ENCODE measurements at regions not wholly inside any gene's neighbourhood (a gene's known extent, or its start where the extent isn't known, plus 50 kb on each side); places are given as distances from the start of the nearest gene placed in this dataset.
"Not testable (repeated sequence)": the region's sequence is repeated elsewhere in the genome, so short reads cannot be mapped to it uniquely, and the experiment has no call there.

- TF ChIP-seq EP300 (IDR thresholded peaks at IDR 0.05) = no peak
- H3K27me3 ChIP-seq = no peaks in the 10 kb centered on the region
- DNase-seq (ENCODE audit: low spot score in 2 of 2) = no peak
- H3K27ac ChIP-seq = no peak overlapping the region
- no peaks in the 10 kb centered on the region for H3K36me3 ChIP-seq
- H3K4me1 ChIP-seq = no peaks in the 10 kb centered on the region
- H3K9me3 ChIP-seq = peaks cover 0 to 8% (median 3%) of the 10 kb centered on the region in 4 donors
- H3K4me3 ChIP-seq = no peak overlapping the region
Measured at GRCh38 chr2:101583861-101584260, 108.9 kb upstream of the RFX8 start.

GRCh38 chr2:101581675-101582299, 106.9 kb upstream of the RFX8 start:
- Histone ChIP-seq H3K27ac (no peak overlapping the region), H3K27me3 (no peaks in the 10 kb centered on the region), H3K4me1 (peaks cover 0 to 4% (median 0%) of the 10 kb centered on the region in 4 donors), H3K9me3 (peaks cover 0 to 7% (median 2%) of the 10 kb centered on the region in 4 donors), H3K4me3 (no peak overlapping the region), H3K36me3 (no peaks in the 10 kb centered on the region)
- no peak for TF ChIP-seq EP300 (IDR thresholded peaks at IDR 0.05)
- no peak for TF ChIP-seq CTCF (IDR thresholded peaks at IDR 0.05)
- TF ChIP-seq POLR2A (IDR thresholded peaks at IDR 0.05) = no peak
- WGBS, 2 donors = 90 to 94% methylated on average over 7 of the region's 7 CpGs
- DNase-seq (ENCODE audit: low spot score in 2 of 2) = no peak

GRCh38 chr2:101580528-101580927, 105.6 kb upstream of the RFX8 start:
- 81 to 91% methylated on average over 5 of the region's 5 CpGs for WGBS, 2 donors
- DNase-seq (ENCODE audit: low spot score in 2 of 2) = no peak
- H3K4me3 ChIP-seq = no peak overlapping the region
- peaks cover 0 to 10% (median 0%) of the 10 kb centered on the region in 4 donors for H3K4me1 ChIP-seq
- H3K9me3 ChIP-seq = peaks cover 0 to 7% (median 2%) of the 10 kb centered on the region in 4 donors
- H3K27ac ChIP-seq = no peak overlapping the region
- no peak for TF ChIP-seq EP300 (IDR thresholded peaks at IDR 0.05)
- no peak for TF ChIP-seq CTCF (IDR thresholded peaks at IDR 0.05)
- no peak for TF ChIP-seq POLR2A (IDR thresholded peaks at IDR 0.05)
- no peaks in the 10 kb centered on the region for H3K36me3 ChIP-seq
- no peaks in the 10 kb centered on the region for H3K27me3 ChIP-seq

GRCh38 chr2:101578671-101579070, 103.8 kb upstream of the RFX8 start:
- H3K9me3 ChIP-seq = peaks cover 0 to 5% (median 0%) of the 10 kb centered on the region in 4 donors
- no peak for TF ChIP-seq EP300 (IDR thresholded peaks at IDR 0.05)
- no peak for TF ChIP-seq POLR2A (IDR thresholded peaks at IDR 0.05)
- TF ChIP-seq CTCF (IDR thresholded peaks at IDR 0.05) = no peak
- H3K27ac ChIP-seq = no peak overlapping the region
- DNase-seq (ENCODE audit: low spot score in 2 of 2) = no peak
- H3K4me3 ChIP-seq = no peak overlapping the region
- no peaks in the 10 kb centered on the region for H3K36me3 ChIP-seq
- no peaks in the 10 kb centered on the region for H3K27me3 ChIP-seq
- peaks cover 0 to 10% (median 0%) of the 10 kb centered on the region in 4 donors for H3K4me1 ChIP-seq
- WGBS, 2 donors = 90 to 100% methylated on average over 1 of the region's 1 CpG

- not testable (repeated sequence) for H3K4me3 ChIP-seq; H3K9me3 ChIP-seq; DNase-seq (ENCODE audit: low spot score in 2 of 2); H3K36me3 ChIP-seq; H3K27ac ChIP-seq; H3K27me3 ChIP-seq
- peaks cover 0 to 10% (median 0%) of the 10 kb centered on the region in 4 donors for H3K4me1 ChIP-seq
- WGBS, 2 donors = 87 to 96% methylated on average over 4 of the region's 4 CpGs
Measured at GRCh38 chr2:101578135-101578534, 103.2 kb upstream of the RFX8 start.

GRCh38 chr2:101577173-101577572, 102.3 kb upstream of the RFX8 start:
- WGBS, 2 donors = 16 to 30% methylated on average over 2 of the region's 2 CpGs
- no peaks in the 10 kb centered on the region for H3K27me3 ChIP-seq
- H3K36me3 ChIP-seq = no peaks in the 10 kb centered on the region
- no peaks in the 10 kb centered on the region for H3K9me3 ChIP-seq
- no peak overlapping the region for H3K4me3 ChIP-seq
- no peak overlapping the region for H3K27ac ChIP-seq
- DNase-seq (ENCODE audit: low spot score in 2 of 2) = no peak
- no peak for TF ChIP-seq EP300 (IDR thresholded peaks at IDR 0.05)
- TF ChIP-seq POLR2A (IDR thresholded peaks at IDR 0.05) = no peak
- no peak for TF ChIP-seq CTCF (IDR thresholded peaks at IDR 0.05)
- peaks cover 0 to 10% (median 0%) of the 10 kb centered on the region in 4 donors for H3K4me1 ChIP-seq
